ENCODE measurements at regions not wholly inside any gene's neighbourhood (a gene's known extent, or its start where the extent isn't known, plus 50 kb on each side); places are given as distances from the start of the nearest gene placed in this dataset.

DNA sequence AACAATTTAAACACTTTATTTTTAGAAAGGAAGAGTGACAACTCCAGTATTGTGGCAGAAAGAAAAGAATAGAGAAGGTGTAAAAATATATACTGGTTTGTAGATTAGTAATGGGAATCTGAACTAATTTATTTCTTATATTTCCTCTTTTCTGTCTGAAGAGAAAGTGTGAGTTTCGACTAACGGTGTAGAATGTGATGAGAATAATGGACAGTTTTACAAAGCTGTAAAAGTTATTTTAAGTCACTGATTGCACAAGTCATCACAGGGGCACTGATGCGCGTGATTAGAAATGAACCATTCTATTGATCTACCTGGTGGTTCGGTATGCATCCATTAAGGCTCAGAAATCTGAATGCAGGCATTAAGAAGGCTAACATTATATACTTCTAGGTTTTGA lies 158.5 kb upstream of the ATXN7L3B start:
- TF ChIP-seq CTCF (conservative IDR thresholded peaks at IDR 0.05 in 1 of 2, IDR thresholded peaks at IDR 0.05 in 1 of 2; ENCODE audit: extremely low read depth in 1 of 2, insufficient read depth in 1 of 2, low read depth in 1 of 2, low read length in 2 of 2) (no peak), EZH2 (IDR thresholded peaks at IDR 0.05; ENCODE audit: borderline replicate concordance, low read length) (no peak)
